Bronchial epithelial cell (primary cell): ENCODE measurements at regions not wholly inside any gene's neighbourhood (a gene's known extent, or its start where the extent isn't known, plus 50 kb on each side); places are given as distances from the start of the nearest gene placed in this dataset.
A peak's percentile ranks its signal among the peaks of the same experiment; 100 is the strongest.

Experiments used
- DNase-seq: peaks from one replicate; pipeline ENCODE4 v3.0.0-alpha.2; 2010; ENCODE audit warnings: low read depth
- FAIRE-seq: peaks from 2 replicates; lab custom pipeline; 2011; peaks lifted over from hg19 to GRCh38; lab: Jason Lieb, UNC
- H3K27me3 ChIP-seq: 2 replicates; pipeline ENCODE4 v1.5.1; 2011; ENCODE audit warnings: low read length; ENCODE audit not compliant: control insufficient read depth, insufficient read depth
- H3K36me3 ChIP-seq: 2 replicates; pipeline ENCODE4 v1.5.1; 2011; ENCODE audit warnings: low read length; ENCODE audit not compliant: control insufficient read depth, insufficient read depth
- H3K4me3 ChIP-seq: 2 replicates; pipeline ENCODE4 v1.5.1; 2011; ENCODE audit warnings: mild to moderate bottlenecking, low read depth, low read length, control low read depth
- TF ChIP-seq, protein P1 (sequence below): IDR thresholded peaks from 2 replicates; pipeline ENCODE4 v1.5.1; 2011; ENCODE audit warnings: mild to moderate bottlenecking, moderate library complexity, low read length, control low read depth, inconsistent platforms; ENCODE audit not compliant: insufficient read depth, severe bottlenecking

DNA sequence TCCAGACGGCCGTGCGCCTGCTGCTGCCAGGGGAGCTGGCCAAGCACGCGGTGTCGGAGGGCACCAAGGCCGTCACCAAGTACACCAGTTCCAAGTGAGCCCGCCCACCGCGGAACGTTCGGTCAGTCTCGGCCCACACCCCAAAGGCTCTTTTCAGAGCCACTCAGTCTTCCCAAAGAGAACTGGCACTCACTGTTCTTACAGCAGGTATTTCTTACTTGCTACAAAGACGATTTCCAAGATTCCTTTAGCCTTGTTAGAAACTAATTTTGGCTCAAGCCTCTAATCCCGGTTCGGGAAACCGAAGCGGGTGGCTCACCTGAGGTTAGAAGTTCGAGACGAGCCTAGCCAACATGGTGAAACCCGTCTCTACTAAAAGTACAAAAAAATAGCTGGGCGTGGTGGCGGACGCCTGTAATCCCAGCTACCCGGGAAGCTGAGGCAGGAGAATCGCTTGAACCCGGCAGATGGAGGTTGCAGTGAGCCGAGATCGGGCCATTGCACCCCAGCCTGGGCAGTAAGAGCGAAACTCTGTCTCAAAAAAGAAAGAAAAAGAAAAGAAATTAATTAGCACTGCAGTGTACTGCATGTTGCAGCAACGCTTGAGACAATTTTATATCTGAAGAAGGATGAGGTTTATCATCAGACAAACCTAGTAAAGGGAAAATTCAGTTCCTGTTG lies 73.1 kb downstream of the OR2B2 start:
- peak overlapping the region; percentile 70 for H3K4me3 ChIP-seq
- TF ChIP-seq, protein P1, sequence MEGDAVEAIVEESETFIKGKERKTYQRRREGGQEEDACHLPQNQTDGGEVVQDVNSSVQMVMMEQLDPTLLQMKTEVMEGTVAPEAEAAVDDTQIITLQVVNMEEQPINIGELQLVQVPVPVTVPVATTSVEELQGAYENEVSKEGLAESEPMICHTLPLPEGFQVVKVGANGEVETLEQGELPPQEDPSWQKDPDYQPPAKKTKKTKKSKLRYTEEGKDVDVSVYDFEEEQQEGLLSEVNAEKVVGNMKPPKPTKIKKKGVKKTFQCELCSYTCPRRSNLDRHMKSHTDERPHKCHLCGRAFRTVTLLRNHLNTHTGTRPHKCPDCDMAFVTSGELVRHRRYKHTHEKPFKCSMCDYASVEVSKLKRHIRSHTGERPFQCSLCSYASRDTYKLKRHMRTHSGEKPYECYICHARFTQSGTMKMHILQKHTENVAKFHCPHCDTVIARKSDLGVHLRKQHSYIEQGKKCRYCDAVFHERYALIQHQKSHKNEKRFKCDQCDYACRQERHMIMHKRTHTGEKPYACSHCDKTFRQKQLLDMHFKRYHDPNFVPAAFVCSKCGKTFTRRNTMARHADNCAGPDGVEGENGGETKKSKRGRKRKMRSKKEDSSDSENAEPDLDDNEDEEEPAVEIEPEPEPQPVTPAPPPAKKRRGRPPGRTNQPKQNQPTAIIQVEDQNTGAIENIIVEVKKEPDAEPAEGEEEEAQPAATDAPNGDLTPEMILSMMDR = no peak
- H3K36me3 ChIP-seq = peaks cover 2% of the 10 kb centered on the region
- no peak for FAIRE-seq
- DNase-seq = peak; percentile 25
- no peaks in the 10 kb centered on the region for H3K27me3 ChIP-seq

DNA sequence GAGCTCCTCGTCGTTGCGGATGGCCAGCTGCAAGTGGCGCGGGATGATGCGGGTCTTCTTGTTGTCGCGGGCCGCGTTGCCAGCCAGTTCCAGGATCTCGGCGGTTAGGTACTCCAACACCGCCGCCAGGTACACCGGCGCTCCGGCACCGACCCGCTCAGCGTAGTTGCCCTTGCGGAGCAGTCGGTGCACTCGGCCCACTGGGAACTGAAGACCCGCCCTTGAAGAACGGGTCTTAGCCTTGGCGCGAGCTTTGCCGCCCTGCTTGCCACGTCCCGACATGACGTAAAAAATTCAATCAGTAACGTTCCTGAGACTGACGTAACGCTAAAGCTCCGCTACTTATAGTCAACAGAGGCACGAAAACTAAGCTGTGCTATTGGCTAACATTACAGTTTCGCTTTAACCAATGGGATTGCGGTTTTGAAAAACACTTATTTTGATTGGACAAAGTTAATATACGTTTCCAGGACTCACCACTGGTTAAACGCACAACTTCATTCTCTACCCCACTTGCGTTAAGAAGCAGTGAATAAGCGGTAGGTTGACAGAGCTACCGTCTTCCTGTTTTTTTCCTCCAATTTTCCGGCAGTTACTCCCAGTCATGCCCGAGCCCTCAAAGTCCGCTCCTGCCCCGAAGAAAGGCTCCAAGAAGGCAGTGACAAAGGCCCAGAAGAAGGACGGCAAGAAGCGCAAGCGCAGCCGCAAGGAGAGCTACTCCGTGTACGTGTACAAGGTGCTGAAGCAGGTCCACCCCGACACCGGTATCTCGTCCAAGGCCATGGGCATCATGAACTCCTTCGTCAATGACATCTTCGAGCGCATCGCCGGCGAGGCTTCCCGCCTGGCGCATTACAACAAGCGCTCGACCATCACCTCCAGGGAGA lies 73.9 kb downstream of the OR2B2 start:
- TF ChIP-seq, protein P1 = no peak
- Histone ChIP-seq H3K27me3 (no peaks in the 10 kb centered on the region), H3K36me3 (peaks cover 2% of the 10 kb centered on the region), H3K4me3 (peak overlapping the region; percentile 70)
- no peak for FAIRE-seq
- peak; percentile 99 for DNase-seq

DNA sequence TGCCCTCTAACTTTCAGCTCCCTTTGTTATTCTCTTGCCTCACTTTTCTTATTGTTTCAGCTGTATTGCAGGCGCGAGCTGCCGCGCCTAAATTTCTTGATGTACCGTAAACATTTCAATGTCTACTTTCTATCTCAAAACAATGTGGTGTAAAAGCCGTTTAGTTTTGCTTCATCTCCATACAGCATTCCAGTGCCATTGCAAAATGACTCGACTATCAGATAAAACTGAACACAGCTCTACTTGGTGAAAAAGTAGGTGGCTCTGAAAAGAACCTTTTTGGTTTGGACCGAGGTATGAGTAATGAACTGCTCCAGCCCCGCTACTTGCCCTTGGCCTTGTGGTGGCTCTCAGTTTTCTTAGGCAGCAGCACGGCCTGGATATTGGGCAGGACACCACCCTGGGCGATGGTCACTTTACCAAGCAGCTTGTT lies 74.6 kb downstream of the OR2B2 start:
- TF ChIP-seq, protein P1 = no peak
- DNase-seq = no peak
- FAIRE-seq = no peak
- H3K36me3 ChIP-seq = peaks cover 2% of the 10 kb centered on the region
- H3K27me3 ChIP-seq = no peaks in the 10 kb centered on the region
- H3K4me3 ChIP-seq = peak overlapping the region; percentile 70

DNA sequence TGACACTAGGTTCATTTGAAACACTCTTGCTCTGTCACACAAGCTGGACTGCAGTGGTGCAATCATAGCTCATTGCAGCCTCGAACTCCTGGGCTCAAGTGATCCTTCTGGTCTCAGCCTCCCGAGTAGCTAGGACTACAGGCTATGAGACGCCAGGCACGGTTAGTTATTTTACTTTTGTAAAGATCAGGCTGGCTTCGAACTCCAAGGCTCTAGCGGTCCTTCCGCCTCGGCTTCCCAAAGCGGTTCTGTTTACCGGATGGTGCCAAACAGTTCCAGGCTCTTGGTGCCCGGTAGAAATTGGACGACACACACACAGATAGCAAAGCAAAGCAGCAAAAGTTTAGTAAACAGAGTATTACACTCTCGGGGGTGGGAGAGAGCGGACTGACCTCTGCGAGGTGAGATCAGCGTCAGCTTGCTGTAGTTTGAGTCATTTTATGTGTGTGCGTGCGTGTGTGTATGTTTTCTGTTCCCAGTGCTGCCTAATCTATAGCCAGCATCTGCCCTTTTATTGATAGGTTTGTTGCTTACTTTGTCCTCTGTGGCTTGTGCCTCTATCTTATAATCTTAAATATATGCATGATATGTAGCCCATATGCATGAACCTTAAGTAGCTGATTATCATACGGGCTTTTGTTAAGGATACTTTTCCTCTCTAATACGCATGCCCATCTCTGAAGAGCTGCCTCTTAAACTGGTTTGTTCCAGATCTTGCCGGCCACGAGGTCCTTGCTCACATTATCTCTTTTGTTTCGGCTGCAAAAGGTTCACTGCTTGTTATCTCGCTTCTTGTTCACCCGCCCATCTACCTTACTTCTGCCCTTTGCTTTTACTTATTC lies 75.2 kb downstream of the OR2B2 start:
- TF ChIP-seq, protein P1 = no peak
- Histone ChIP-seq H3K27me3 (no peaks in the 10 kb centered on the region), H3K36me3 (peaks cover 2% of the 10 kb centered on the region), H3K4me3 (peak overlapping the region; percentile 70)
- DNase-seq (peak; percentile 81), FAIRE-seq (no peak)

DNA sequence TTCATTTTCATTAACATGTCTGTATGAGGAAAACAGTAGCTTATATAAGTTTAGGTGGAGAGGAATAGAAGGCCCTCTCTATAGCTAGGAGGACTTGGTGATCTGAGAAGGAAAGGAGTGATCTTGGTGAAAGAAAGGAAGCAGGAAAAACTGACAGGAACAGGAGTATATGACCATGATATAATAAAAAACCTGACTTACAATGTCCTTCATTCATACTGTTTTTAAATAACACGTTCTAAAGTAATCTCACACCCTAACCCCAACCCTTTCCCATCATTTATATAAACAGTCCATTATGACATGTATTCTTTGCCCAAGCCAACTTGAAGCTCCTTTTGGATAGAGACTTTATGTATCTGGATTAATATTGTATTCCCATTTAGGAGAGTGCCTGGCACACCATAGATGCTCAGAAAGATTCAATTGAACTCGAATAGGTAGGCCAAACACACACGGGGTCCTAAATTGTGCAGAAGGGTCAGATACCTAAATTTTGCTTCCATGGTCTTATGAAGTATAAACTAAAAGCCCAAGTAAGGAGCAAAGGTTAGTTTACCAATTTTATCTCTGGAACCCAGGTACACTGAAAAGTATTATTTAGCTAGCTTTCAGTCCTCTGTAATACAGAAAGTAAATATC lies 75.9 kb downstream of the OR2B2 start:
- Histone ChIP-seq H3K27me3 (no peaks in the 10 kb centered on the region), H3K4me3 (peak overlapping the region; percentile 70), H3K36me3 (no peaks in the 10 kb centered on the region)
- no peak for FAIRE-seq
- TF ChIP-seq, protein P1 = no peak
- DNase-seq = no peak
